Renal pelvis (tissue), 1 donor: ENCODE measurements at regions not wholly inside any gene's neighbourhood (a gene's known extent, or its start where the extent isn't known, plus 50 kb on each side); places are given as distances from the start of the nearest gene placed in this dataset.
"Not testable (repeated sequence)": the region's sequence is repeated elsewhere in the genome, so short reads cannot be mapped to it uniquely, and the experiment has no call there.

Experiments
- DNase-seq: peaks from one replicate; pipeline ENCODE4 v3.0.0-alpha.2; 2013

DNA sequence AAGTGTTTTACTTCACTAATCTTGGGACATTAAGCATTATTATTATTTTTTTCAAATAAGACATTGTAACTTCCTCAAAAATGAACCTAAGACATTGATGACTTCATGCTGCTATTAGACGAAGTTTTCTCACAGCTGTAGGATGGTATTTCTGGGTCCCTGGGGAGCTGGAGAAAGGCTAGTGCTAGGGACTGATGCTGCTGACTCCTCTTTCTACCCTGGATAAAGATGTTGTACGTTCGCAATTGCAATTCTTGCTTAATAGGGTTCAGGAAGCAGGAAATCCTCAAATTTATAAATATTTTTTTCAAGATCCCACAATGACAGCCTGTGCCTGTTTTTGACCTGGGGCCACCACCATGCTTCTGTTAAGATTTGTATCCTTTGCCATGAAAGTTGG lies 526.0 kb downstream of the CCSER2 start:
- no peak for DNase-seq

DNA sequence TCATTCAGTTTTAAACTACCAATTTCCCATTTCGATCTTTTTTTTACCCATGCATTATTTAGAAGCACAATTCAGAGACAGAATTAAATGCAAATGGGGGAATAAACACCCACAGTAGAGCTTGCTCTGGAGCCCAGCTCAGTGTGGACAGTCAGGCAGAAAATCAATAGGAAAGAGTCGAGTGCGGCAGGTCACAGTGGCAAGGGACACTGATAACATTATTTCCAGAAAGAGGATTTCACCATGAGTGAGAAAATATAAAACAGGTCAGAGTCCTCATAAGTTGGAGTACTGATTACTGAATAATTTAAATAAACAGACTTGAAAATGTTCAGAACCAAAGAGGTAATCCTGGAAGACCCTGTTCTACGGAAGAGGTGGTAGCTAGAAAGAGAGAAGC lies 532.5 kb downstream of the CCSER2 start:
- no peak for DNase-seq

DNA sequence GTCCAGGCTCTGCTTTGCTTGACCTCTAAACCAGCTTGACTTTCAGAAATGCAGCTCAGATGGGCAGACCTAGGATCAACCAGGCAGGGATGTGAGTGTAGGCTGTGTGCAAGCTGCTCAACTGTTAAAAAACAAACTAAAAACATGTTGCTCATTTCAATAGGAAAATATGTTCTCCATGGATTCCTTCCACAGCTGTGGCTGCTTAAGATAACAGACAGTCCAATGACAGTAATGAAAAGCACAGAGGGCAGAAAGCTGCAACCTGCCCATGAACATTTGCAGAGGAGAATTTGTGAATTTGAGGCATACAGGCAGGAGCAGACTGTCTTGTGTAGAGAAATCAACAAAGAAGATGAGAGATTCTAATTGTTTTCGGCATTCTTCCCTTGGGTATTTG lies 534.2 kb downstream of the CCSER2 start:
- no peak for DNase-seq

DNA sequence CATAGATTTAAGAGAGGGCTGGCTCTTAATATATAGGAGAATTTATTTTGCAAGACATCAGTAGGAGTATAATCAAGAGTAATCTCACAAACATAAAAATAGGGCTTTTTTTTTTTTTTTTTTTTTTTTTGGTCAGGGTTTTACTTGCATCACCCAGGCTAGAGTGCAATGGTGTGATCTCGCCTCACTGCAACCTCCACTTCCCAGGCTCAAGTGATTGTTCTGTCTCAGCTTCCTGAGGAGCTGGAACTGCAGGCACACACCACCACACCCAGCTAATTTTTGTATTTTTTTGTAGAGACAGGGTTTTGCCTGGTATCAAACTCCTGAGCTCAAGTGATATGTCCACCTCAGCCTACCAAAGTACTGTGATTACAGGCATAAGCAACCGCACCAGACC lies 535.3 kb downstream of the CCSER2 start:
- DNase-seq, result no peak

DNA sequence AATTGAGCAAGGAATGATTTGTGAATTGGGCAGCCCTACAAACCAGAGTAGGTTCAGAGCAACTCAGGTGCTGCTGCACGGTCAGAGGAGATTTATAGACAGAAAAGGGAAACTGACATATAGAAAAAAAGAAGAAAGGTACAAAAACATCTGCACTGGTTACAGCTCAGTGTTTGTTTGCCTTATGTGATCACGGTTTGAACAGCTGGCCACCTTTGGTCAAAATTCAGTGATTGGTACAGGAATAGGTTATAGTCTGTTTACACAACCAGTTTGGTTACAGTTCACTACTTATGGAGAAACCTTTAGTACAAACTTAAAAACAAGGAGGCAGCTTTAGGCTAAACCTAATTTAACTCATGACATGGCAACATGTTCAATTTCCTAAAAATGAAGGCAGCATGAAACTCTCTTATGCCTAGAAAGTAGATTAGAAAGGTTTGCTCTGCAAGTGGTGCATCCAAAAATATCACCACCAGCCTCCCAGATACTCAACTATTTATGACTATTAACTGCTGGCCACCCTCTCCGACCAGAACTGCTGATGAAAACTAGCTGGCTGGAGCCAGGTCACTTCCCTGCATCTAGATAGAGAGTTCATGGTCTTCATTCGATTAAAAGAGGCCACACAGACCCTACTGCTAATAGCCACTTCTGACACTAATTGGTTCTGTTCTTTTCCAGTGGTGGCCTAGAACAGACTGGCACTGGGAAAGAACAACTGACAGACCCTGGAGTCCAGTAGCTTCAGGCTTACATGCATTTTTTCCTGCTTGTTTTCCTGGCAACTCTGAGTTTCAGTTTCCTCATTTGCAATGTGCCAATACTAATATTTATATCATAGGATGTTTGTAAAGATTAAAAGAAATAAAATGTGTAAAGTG lies 548.0 kb downstream of the CCSER2 start:
- no peak for DNase-seq

DNA sequence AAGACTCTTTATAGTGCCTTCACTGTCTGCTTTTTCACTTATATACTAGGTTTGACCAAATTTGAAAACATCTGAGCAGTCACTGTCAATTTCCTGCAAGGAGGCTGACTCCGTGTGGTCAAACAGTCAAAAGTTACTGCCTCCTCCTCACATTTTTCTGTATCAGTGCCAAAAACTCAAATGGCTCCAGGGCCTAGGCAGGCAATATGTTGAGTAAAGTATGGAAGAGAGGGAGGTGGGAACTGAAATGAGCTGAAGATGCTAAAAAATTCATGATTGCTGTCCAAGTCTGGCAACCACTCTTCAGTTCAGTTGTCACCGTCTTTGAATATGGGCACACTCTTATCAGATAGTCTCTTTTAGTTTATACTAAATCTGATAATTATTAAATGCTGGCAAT lies 551.6 kb downstream of the CCSER2 start:
- no peak for DNase-seq

DNA sequence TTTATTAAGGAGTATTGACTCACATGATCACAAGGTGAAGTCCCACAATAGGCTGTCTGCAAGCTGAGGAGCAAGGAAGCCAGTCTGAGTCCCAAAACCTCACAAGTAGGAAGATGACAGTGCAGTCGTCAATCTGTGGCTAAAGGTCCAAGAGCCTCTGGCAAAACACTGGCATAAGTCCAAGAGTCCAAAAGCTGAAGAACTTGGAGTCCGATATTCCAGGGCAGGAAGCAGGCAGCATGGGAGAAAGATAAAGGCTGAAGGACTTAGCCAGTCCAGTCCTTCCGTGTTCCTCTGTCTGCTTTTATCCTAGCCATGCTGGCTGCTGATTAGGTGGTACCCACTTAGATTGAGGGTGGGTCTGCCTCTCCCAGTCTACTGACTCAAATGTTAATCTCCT lies 553.3 kb downstream of the CCSER2 start:
- not testable (repeated sequence) for DNase-seq

DNA sequence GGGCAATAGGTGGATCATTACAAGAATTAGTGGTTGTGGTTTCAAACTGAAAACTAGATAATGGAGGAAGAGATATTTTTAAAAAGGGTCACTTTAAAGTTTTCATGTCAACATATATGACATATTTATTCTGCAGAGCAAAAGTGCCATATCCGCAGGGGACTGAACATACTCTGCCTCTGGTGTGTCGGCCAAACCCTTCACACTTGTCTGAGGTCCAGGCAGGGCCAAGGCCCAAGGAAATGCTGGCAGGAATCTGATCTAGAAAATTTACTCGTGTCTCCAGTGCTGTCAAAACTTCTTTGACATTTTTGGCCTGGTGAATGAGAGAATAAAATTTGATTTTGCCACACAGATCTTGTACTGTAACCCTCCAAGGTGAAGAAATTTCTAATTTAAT lies 562.3 kb downstream of the CCSER2 start:
- DNase-seq, result no peak

DNA sequence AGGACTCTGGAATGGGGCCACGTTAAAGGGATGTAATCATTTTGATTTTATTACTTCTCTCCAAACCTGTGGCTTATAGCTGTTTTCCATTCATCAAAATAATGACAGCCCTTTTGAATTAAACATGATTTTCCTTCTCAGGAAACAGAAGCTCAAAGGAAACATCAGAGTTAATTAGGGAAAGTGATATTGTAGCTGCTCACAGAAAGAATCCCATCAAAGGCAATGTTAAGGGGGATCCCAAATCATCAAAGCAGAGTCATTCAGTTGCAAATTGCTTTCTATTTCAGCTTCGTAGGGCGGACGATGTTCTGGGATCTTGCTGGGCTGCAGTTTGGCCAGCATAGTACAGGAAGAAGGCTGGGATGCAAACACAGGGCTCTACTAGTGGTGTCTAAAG lies 563.2 kb downstream of the CCSER2 start:
- DNase-seq, result no peak

DNA sequence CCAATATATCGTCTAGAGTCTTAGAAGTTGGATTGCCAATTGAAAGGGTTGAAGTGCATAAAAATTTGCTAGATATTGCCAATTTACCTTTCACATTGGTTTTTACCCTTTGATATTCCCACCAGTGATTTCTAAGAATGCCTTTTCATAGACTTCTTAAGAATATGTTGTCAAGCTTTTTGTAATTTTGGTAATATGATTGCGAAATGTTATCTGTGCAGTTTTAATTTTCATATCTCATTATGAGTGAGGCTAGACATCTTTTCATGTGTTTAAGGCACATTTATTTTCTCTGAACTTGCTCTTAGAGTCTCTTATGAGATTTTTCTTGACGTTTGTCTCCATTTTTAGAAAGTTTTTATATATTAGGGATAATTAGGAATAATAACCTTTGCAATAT lies 567.2 kb downstream of the CCSER2 start:
- no peak for DNase-seq

DNA sequence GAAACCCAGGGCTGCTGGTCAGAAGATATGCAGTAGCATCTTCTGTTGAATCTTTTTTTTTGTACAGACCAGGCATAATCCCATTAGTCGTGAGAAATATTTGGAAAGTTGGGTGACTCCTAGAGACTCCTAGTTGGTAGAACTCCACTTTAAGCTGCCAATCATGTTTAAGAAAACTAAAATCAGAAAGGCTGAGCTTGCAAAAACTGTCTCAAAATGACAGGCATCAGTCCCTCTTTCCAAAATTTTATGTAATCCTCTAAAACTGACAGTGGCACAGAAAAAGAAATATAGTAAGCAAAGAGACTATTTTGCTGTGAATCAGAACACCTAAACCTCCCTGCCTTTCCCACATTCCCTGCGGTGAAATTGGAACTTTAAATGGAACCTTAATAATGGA lies 568.5 kb downstream of the CCSER2 start:
- DNase-seq, result no peak

DNA sequence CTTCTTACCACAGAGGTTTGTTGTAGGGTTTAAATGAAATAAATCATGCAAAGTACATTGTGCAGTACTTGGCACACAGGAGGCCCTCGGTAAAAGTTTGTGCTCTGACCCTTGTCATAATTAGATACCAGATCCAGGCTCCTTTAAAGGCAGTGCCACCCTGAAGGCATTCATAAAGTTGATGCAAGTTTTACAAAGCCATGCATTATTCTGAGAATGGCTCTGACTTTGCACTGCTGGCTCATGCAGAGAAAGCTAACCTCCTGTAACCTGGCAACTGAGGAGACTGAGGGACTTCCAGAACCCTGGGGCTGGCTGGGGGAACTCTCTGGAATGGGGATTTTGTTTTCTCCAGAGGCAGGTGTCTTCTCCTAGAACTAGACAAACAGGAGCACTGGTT lies 570.9 kb downstream of the CCSER2 start:
- no peak for DNase-seq

DNA sequence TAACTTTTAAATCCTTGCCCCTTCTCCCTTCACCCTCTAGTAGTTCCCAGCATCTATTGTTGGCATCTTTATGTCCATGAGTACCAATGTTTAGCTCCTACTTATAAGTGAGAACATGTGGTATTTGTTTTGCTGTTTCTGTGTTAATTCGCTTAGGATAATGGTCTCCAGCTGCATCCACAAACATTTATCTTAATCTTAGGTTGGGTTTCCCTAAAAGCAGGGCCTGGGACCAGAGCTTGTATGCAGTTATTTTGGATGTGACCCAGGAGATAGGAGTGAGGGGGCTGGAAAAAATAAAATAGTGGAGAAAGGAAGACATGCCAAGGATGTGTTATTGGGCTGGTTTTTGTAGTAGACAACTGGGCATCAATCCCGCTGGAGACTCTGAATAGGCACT lies 571.8 kb downstream of the CCSER2 start:
- no peak for DNase-seq

DNA sequence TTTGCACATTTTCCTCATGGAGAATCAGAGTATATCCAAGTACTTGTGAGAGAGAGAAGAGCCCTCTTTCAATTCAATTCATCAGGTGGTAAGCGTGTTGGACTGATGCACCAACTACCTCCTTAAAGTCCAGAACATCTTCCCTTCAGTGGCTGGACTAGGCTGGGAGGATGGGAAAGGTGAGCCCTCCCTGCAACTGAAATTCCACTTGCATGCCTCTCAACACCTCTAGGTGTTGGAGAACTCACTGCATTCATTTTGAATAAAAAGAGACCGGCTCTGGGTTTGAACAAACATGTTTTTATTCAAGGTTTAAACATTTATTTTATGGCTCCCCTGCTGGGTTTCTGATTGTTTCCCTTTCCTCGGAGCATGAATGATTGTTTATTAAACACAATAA lies 573.5 kb downstream of the CCSER2 start:
- DNase-seq, result no peak

DNA sequence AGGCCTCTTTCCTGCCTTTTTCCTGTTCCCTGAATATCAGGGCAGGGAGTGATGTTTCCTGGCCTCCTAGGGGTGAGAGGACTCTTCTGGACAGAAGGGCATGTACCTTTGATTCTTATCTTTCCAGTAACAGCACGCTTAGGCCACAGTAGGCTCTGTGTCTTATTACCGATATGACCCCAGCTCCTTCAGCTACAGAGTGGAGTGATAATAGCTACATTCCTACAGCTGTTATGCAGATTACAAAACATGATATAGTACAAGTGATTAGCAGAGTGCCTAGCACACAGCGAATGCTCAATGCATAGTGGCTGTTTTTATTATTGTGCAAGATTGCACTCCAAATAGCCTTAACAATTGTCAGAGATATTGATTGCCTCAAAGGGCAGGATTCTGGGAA lies 574.2 kb downstream of the CCSER2 start:
- DNase-seq, result no peak

DNA sequence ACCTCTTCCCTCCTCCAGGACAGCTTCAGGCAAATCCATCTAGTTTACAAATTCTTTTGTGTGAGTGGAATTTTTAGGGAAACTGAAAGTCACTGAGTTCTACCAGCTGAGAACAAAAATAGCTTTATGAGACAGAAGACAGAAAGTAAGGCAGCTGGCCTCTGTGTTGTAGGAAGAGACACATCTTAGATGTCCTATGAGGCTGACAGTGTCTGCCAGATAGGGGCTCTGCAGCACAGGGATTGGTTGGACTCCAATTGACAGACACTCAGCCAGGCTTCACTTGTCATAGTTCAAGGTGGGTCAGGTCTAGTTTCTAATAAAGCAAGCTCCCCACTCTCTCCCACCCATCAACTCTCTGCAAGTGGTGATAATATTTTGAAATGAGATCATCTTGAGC lies 574.9 kb downstream of the CCSER2 start:
- DNase-seq, result no peak

DNA sequence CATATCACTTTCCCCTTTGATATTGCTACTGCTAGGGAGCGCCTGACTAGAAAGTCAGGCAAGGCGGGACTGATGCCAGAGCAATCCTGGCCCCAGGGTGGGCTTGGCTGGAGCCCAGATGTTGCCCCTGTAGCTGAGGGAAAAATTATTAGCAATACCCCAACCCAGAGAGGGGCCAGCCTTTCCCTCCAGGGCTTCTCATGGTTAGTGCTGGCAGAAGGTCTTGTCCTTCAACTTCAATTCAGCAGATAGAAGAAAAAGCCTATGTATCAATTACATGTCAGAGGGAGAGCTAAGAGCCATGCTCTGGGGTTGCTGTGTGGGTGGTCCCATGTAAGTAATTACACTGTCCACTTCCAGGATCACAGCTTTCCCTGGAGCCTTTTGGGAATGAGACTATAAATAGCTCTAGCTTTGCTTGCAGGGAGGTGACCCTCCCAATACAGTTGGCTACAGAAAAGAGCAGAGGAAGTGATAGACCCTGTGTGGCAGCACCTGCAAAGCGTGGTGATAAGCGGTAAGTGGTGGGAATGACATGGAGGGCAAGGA lies 579.1 kb downstream of the CCSER2 start:
- no peak for DNase-seq

DNA sequence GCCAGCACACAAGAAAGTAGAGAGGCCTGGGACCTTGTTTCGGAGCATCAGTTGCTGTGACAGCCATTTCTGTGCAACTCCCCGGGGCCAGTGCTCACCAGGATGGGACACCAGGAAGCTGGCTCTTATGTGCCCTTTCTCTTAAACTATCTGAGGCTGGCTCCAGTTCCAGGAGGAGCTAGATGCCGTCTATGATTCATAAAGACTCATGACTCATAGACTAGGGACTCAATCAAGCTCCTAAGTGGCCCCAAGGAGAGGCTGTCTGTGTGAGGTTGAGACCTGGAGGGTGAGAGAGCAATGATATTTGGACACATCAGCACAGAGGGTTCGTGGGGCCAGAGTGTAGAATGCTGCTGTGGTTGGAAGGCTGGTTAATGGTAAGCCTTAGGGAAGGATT lies 580.1 kb downstream of the CCSER2 start:
- no peak for DNase-seq

DNA sequence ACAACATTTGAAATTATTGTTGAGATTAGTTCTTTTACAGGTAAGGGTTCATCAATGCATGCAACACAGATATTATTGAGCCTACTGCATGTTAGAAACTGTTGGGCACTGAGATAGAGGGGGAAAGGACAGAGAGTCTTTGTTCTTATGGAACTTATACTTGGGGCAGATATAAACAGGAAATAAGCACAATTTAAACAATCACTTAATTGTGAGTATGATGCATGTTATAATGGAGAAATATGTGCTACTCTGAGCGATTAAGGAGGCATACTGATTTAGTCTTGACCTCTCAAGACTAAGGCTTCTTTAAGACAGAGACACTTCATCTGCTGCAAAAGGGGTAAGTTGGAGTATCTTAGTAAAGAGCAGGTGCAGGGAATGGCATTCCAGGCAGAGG lies 593.3 kb downstream of the CCSER2 start:
- no peak for DNase-seq

DNA sequence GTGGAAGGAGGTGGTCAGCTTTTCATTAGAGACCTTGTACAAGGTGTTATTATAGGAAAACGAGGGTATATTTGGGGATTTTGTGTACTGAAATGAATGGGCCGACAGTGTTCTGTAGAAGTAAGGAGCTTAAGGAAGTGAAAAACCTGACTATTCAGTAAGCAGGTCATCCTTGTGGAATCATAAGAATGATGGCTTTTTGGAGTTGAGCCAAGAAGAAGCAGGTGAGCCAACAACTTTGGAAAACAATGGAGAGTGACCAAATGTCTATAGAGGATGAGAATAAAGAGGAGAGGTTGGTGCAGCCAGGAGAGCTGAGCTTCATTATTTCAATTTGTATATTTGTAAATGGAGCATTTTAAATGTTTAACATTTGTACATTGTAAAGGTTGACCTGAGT lies 595.7 kb downstream of the CCSER2 start:
- no peak for DNase-seq

DNA sequence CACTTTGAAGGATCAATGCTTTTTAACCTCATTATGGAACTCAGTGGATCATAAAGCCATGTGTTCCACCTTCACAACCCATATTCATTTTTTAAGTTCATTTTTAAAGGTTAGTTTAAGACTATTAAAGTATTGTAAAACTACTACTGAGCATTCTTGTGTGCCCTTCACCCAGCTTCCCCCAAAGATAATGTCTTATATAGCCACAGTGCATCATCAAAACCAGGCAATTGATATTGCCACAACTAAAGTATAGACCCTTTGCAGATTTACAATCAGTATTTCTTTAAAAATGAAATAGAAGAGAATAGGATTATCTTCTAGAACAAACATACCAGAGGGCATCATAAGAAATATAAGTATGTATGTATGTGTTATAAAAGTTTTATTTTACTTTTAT lies 597.1 kb downstream of the CCSER2 start:
- no peak for DNase-seq

DNA sequence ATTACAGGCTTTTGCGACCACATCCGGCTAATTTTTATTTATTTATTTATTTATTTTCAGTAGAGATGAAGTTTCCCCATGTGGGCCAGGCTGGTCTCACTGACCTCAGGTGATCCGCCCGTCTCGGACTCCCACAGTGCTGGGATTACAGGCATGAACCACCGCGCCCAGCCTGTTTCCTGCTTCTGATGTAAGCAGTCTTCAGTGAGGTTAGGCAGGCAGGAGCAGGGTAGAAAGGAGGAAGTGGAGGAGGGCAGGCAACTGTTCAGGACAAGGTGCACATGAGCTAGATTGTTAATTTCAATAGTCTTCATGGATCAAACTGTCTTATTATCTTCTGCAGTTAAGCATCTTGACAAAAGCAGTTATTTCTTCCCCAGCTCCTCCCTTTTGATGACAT lies 605.0 kb downstream of the CCSER2 start:
- DNase-seq, result no peak

DNA sequence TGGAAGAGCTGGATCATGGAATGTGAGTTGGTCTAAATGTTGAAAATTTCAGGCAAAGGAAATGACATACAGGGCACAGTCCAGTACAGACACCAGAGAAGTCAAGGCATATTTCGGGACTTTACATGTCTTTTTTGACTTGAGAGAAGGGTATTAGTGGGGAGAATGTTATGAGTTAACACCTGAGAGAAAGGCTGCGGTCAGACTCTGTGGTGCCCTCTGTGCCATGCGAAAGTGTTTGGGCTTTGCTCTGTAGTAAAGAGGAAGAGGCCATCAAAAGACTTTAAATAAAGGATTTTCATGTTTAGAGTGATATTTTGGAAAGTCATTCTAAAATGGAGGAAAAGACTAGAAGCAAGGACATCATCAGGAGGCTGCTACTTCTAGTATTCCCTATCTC lies 607.4 kb downstream of the CCSER2 start:
- DNase-seq, result no peak
